SK-N-SH treated with all-trans-retinoic acid at 6 μM for 48 hours (cell line): ENCODE measurements at regions not wholly inside any gene's neighbourhood (a gene's known extent, or its start where the extent isn't known, plus 50 kb on each side); places are given as distances from the start of the nearest gene placed in this dataset.

Experiments used
- ATAC-seq: fragments of 200-7000 bp; cut with Tn5 transposase; 3 replicates; pipeline ENCODE4 v1.9.1; 2020; ENCODE audit warnings: mild to moderate bottlenecking, moderate library complexity
- ARNTL ChIP-seq: fragments of 450-650 bp; formaldehyde crosslinking; IDR thresholded peaks from 2 replicates; pipeline ENCODE4 v1.5.0; 2020; ENCODE audit warnings: low read depth, mild to moderate bottlenecking, moderate library complexity, borderline replicate concordance
- BACH2 ChIP-seq: fragments of 250-450 bp; sonication (Bioruptor Pico); IDR thresholded peaks from 2 replicates; pipeline ENCODE4 v1.9.0; 2021; ENCODE audit warnings: mild to moderate bottlenecking, borderline replicate concordance
- CSDC2 ChIP-seq: fragments of 250-450 bp; sonication (Bioruptor Pico); IDR thresholded peaks from 2 replicates; pipeline ENCODE4 v1.5.0; 2020; ENCODE audit warnings: mild to moderate bottlenecking, moderate library complexity
- GLIS3 ChIP-seq: fragments of 250-450 bp; sonication (Bioruptor Pico); IDR thresholded peaks from 2 replicates; pipeline ENCODE4 v1.5.0; 2020; ENCODE audit warnings: mild to moderate bottlenecking, moderate library complexity
- ISL1 ChIP-seq: fragments of 250-450 bp; sonication (Bioruptor Pico); IDR thresholded peaks from 2 replicates; pipeline ENCODE4 v2.1.2; 2022; ENCODE audit warnings: mild to moderate bottlenecking, moderate library complexity
- OSR1 ChIP-seq: fragments of 250-450 bp; sonication (Bioruptor Pico); IDR thresholded peaks from 2 replicates; pipeline ENCODE4 v1.8.0; 2022; ENCODE audit warnings: moderate library complexity, mild to moderate bottlenecking, inconsistent platforms
- PPARA ChIP-seq: fragments of 250-450 bp; sonication (Bioruptor Pico); IDR thresholded peaks from 2 replicates; pipeline ENCODE4 v1.5.0; 2020; ENCODE audit warnings: mild to moderate bottlenecking, borderline replicate concordance
- RARB ChIP-seq: fragments of 250-450 bp; sonication (Bioruptor Pico); IDR thresholded peaks from 2 replicates; pipeline ENCODE4 v1.8.0; 2021; ENCODE audit warnings: mild to moderate bottlenecking, moderate library complexity
- SNAI2 ChIP-seq: fragments of 250-450 bp; sonication (Bioruptor Pico); IDR thresholded peaks from 2 replicates; pipeline ENCODE4 v1.5.0; 2020; ENCODE audit warnings: mild to moderate bottlenecking, moderate library complexity
- ZC3H10 ChIP-seq: fragments of 250-450 bp; sonication (Bioruptor Pico); IDR thresholded peaks from 2 replicates; pipeline ENCODE4 v1.5.1; 2021; ENCODE audit warnings: mild to moderate bottlenecking, moderate library complexity
- ZFP30 ChIP-seq: fragments of 450-650 bp; formaldehyde crosslinking; IDR thresholded peaks from 2 replicates; pipeline ENCODE4 v1.5.0; 2022; ENCODE audit warnings: mild to moderate bottlenecking, moderate library complexity
- ZNF70 ChIP-seq: fragments of 450-650 bp; formaldehyde crosslinking; IDR thresholded peaks from 2 replicates; pipeline ENCODE4 v1.5.0; 2020; ENCODE audit warnings: mild to moderate bottlenecking, moderate library complexity
- ZNF8 ChIP-seq: fragments of 450-650 bp; formaldehyde crosslinking; IDR thresholded peaks from 2 replicates; pipeline ENCODE4 v1.5.0; 2020; ENCODE audit warnings: mild to moderate bottlenecking, moderate library complexity
- TF ChIP-seq, protein P1 (sequence below): fragments of 250-450 bp; sonication (Bioruptor Pico); IDR thresholded peaks from 2 replicates; pipeline ENCODE4 v1.5.1; 2021; ENCODE audit warnings: mild to moderate bottlenecking, moderate library complexity
- TF ChIP-seq, protein P2 (sequence below): fragments of 250-450 bp; sonication (Bioruptor Pico); IDR thresholded peaks from 2 replicates; pipeline ENCODE4 v1.5.1; 2020; ENCODE audit warnings: low read depth, mild to moderate bottlenecking, moderate library complexity
- TF ChIP-seq, protein P3 (sequence below): fragments of 250-450 bp; sonication (Bioruptor Pico); IDR thresholded peaks from 2 replicates; pipeline ENCODE4 v1.8.0; 2021; ENCODE audit warnings: low read depth, mild to moderate bottlenecking, moderate library complexity, borderline replicate concordance
- TF ChIP-seq, protein P4 (sequence below): fragments of 250-450 bp; sonication (Bioruptor Pico); IDR thresholded peaks from 2 replicates; pipeline ENCODE4 v1.5.0; 2020; ENCODE audit warnings: mild to moderate bottlenecking, moderate library complexity
- TF ChIP-seq, protein P5 (sequence below): fragments of 250-450 bp; sonication (Bioruptor Pico); IDR thresholded peaks from 2 replicates; pipeline ENCODE4 v1.8.0; 2020; ENCODE audit warnings: mild to moderate bottlenecking, moderate library complexity, borderline replicate concordance

DNA sequence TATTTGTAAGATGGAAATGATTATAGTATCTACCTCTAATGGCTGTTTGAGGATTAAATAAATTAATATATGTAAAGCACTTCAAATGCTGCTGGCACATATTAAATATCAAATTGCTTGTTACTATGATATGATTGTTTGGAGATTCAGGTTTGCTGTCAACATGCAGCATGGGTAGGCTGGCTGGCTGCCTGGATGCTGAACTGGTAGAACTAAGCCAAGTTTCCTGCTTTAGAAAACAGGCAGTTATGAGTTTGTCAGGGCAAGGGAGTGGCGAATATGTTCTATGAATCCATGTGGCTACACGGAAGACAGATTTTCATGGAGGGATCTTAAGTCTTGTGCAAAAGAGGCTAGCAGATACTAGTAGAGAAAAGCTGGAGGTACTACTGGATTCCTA, 239.6 kb downstream of the GBA3 start (continued):
- TF ChIP-seq, protein P1, sequence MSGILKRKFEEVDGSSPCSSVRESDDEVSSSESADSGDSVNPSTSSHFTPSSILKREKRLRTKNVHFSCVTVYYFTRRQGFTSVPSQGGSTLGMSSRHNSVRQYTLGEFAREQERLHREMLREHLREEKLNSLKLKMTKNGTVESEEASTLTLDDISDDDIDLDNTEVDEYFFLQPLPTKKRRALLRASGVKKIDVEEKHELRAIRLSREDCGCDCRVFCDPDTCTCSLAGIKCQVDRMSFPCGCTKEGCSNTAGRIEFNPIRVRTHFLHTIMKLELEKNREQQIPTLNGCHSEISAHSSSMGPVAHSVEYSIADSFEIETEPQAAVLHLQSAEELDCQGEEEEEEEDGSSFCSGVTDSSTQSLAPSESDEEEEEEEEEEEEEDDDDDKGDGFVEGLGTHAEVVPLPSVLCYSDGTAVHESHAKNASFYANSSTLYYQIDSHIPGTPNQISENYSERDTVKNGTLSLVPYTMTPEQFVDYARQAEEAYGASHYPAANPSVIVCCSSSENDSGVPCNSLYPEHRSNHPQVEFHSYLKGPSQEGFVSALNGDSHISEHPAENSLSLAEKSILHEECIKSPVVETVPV (CRISPR knock-in tag), result no peak
- TF ChIP-seq ZNF8 (CRISPR knock-in tag) (no peak), ZNF70 (no peak)

DNA sequence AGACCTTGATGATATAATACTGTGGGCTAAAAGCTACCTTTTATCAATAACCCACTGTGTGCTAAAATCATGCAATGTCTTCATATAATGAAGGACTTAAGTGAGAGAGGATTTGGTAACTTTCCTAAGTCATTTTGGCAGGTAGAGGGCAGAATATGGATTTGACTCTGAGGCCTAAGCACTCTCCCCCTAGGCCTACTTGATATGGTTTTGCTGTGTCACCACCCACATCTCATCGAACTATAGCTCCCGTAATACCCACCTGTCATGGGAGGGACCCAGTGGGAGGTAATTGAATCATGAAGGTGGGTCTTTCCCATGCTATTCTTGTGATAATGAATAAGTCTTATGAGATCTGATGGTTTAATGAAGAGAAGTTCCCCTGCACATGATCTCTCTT, 229.7 kb downstream of the GBA3 start:
- no peak for ATAC-seq
- TF ChIP-seq, protein P2, sequence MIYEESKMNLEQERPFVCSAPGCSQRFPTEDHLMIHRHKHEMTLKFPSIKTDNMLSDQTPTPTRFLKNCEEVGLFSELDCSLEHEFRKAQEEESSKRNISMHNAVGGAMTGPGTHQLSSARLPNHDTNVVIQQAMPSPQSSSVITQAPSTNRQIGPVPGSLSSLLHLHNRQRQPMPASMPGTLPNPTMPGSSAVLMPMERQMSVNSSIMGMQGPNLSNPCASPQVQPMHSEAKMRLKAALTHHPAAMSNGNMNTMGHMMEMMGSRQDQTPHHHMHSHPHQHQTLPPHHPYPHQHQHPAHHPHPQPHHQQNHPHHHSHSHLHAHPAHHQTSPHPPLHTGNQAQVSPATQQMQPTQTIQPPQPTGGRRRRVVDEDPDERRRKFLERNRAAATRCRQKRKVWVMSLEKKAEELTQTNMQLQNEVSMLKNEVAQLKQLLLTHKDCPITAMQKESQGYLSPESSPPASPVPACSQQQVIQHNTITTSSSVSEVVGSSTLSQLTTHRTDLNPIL, result no peak
- TF ChIP-seq BACH2 (CRISPR knock-in tag) (no peak), OSR1 (CRISPR knock-in tag) (no peak), RARB (CRISPR knock-in tag) (no peak), ARNTL (no peak), ZFP30 (CRISPR knock-in tag) (no peak), ZC3H10 (no peak), ZNF8 (CRISPR knock-in tag) (no peak), ZNF70 (no peak), SNAI2 (no peak)
- TF ChIP-seq, protein P3, sequence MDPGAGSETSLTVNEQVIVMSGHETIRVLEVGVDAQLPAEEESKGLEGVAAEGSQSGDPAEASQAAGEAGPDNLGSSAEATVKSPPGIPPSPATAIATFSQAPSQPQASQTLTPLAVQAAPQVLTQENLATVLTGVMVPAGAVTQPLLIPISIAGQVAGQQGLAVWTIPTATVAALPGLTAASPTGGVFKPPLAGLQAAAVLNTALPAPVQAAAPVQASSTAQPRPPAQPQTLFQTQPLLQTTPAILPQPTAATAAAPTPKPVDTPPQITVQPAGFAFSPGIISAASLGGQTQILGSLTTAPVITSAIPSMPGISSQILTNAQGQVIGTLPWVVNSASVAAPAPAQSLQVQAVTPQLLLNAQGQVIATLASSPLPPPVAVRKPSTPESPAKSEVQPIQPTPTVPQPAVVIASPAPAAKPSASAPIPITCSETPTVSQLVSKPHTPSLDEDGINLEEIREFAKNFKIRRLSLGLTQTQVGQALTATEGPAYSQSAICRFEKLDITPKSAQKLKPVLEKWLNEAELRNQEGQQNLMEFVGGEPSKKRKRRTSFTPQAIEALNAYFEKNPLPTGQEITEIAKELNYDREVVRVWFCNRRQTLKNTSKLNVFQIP (CRISPR knock-in tag), result no peak
- TF ChIP-seq, protein P4, sequence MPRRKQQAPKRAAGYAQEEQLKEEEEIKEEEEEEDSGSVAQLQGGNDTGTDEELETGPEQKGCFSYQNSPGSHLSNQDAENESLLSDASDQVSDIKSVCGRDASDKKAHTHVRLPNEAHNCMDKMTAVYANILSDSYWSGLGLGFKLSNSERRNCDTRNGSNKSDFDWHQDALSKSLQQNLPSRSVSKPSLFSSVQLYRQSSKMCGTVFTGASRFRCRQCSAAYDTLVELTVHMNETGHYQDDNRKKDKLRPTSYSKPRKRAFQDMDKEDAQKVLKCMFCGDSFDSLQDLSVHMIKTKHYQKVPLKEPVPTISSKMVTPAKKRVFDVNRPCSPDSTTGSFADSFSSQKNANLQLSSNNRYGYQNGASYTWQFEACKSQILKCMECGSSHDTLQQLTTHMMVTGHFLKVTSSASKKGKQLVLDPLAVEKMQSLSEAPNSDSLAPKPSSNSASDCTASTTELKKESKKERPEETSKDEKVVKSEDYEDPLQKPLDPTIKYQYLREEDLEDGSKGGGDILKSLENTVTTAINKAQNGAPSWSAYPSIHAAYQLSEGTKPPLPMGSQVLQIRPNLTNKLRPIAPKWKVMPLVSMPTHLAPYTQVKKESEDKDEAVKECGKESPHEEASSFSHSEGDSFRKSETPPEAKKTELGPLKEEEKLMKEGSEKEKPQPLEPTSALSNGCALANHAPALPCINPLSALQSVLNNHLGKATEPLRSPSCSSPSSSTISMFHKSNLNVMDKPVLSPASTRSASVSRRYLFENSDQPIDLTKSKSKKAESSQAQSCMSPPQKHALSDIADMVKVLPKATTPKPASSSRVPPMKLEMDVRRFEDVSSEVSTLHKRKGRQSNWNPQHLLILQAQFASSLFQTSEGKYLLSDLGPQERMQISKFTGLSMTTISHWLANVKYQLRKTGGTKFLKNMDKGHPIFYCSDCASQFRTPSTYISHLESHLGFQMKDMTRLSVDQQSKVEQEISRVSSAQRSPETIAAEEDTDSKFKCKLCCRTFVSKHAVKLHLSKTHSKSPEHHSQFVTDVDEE, result no peak
- TF ChIP-seq, protein P1 (CRISPR knock-in tag), result no peak
- TF ChIP-seq, protein P5, sequence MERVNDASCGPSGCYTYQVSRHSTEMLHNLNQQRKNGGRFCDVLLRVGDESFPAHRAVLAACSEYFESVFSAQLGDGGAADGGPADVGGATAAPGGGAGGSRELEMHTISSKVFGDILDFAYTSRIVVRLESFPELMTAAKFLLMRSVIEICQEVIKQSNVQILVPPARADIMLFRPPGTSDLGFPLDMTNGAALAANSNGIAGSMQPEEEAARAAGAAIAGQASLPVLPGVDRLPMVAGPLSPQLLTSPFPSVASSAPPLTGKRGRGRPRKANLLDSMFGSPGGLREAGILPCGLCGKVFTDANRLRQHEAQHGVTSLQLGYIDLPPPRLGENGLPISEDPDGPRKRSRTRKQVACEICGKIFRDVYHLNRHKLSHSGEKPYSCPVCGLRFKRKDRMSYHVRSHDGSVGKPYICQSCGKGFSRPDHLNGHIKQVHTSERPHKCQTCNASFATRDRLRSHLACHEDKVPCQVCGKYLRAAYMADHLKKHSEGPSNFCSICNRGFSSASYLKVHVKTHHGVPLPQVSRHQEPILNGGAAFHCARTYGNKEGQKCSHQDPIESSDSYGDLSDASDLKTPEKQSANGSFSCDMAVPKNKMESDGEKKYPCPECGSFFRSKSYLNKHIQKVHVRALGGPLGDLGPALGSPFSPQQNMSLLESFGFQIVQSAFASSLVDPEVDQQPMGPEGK (CRISPR knock-in tag), result no peak
- TF ChIP-seq, all 23 proteins: peak for 0

DNA sequence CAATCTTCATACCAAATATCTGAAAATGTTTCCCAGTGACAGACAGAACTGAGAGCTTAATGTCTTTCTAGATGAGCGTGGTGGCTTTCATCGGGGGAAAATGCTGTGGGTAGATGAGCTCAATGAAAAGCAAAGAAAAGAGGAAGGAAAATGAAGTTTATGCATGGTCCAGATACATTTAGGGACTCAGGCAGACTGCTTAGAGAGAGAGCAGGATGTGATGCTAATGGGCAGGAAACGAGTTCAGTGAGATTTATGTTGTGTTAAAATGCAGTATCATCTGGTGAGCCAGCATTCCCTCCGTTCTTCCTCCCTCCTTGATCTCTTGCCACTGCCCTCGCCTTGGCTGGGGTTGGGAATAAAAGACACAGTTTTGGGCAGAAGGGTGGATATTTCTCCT, 229.2 kb downstream of the GBA3 start:
- TF ChIP-seq ZNF70, result no peak
- no peak for TF ChIP-seq GLIS3 (CRISPR knock-in tag)
- TF ChIP-seq, protein P1 (CRISPR knock-in tag), result no peak
- TF ChIP-seq PPARA (CRISPR knock-in tag), result no peak
- no peak for TF ChIP-seq ISL1 (CRISPR knock-in tag)
- TF ChIP-seq BACH2 (CRISPR knock-in tag), result no peak
- TF ChIP-seq CSDC2 (CRISPR knock-in tag), result no peak
- ATAC-seq, result no peak
